Stimulated activated CD8-positive, alpha-beta memory T cell treated with anti-CD3 and anti-CD28 coated beads, Interleukin-4, amount 100 ng/mL, for 48 hours (primary cell): ENCODE measurements at regions not wholly inside any gene's neighbourhood (a gene's known extent, or its start where the extent isn't known, plus 50 kb on each side); places are given as distances from the start of the nearest gene placed in this dataset.
"Not testable (repeated sequence)": the region's sequence is repeated elsewhere in the genome, so short reads cannot be mapped to it uniquely, and the experiment has no call there.

Experiments
- DNase-seq: peaks from one replicate; pipeline ENCODE4 v3.0.0-alpha.2; 2020

DNA sequence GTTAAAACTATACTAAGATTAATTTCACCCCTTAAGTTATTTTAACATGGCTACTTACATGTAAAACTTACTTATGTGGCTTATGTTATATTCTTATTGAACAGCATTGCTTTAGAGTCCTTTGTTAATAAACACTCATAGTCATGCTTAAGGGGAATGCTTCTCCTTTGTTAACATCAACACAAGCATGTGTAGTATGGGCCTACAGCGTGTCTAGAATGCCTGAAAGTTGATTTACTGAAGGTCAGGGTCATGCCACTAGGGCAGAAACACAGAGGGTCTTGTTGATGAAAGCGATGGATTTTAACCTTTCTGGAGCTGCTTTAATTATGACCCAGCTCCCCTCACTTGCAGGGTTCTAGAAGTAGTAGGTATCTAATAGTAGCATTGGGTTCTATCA, 159.8 kb upstream of the DLX2 start:
- no peak for DNase-seq

DNA sequence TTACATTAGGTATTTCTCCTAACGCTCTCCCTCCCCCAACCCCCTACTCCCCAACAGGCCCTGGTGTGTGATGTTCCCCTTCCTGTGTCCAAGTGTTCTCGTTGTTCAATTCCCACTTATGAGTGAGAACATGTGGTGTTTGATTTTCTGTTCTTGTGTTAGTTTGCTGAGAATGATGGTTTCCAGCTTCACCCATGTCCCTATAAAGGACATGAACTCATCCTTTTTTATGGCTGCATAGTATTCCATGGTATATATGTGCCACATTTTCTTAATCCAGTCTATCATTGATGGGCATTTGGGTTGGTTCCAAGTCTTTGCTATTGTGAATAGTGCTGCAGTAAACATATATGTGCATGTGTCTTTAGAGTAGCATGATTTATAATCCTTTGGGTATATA, 162.1 kb upstream of the DLX2 start:
- not testable (repeated sequence) for DNase-seq

DNA sequence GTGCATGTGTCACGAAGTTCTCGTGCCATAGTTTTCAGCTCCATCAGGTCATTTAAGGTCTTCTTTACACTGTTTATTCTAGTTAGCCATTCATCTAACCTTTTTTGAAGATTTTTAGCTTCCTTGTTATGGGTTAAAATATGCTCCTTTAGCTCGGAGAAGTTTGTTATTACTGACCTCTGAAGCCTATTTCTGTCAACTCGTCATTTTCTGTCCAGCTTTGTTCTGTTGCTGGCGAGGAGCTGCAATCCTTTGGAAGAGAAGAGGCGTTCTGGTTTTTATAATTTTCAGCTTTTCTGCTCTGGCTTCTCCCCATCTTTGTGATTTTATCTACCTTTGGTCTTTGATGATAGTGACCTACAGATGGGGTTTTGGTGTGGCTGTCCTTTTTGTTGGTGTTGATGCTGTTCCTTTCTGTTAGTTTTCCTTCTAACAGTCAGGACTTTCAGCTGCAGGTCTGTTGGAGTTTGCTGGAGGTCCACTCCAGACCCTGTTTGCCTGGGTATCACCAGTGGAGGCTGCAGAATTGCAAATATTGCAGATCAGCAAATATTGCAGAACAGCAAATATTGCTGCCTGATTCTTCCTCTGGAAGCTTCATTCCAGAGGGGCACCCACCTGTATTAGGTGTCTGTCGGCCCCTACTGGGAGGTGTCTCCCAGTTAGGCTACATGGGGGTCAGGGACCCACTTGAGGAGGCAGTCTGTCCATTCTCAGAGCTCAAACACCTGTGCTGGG, 157.7 kb upstream of the ITGA6 start:
- not testable (repeated sequence) for DNase-seq

DNA sequence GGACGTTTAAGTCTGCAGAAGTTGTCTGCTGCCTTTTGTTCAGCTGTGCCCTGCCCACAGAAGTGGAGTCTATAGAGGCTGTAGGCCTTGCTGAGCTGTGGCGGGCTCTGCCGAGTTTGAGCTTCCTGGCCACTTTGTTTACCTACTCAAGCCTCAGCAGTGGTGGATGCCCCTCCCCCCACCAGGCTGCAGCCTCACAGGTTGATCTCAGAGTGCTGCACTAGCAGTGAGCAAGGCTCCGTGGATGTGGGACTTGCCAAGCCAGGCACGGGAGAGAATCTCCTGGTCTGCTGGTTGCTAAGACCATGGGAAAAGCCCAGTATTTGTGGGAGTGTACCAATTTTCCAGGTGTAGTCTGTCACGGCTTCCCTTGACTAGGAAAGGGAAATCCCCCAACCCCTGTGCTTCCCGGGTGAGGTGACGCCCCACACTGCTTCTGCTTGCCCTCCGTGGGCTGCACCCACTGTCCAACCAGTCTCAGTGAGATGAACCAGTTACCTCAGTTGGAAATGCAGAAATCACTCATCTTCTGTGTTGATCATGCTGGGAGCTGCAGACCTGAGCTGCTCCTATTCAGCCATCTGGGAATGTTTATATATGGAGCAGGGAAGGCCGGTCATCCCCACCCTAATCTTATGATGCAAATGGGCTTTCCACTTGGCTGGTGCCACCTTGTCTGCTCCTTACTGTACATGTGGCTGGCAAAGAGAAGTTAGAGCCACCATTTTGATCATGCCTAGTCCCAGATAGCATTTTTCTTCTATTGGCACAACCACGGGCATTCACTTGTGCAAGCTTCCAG, 156.9 kb upstream of the ITGA6 start:
- no peak for DNase-seq

DNA sequence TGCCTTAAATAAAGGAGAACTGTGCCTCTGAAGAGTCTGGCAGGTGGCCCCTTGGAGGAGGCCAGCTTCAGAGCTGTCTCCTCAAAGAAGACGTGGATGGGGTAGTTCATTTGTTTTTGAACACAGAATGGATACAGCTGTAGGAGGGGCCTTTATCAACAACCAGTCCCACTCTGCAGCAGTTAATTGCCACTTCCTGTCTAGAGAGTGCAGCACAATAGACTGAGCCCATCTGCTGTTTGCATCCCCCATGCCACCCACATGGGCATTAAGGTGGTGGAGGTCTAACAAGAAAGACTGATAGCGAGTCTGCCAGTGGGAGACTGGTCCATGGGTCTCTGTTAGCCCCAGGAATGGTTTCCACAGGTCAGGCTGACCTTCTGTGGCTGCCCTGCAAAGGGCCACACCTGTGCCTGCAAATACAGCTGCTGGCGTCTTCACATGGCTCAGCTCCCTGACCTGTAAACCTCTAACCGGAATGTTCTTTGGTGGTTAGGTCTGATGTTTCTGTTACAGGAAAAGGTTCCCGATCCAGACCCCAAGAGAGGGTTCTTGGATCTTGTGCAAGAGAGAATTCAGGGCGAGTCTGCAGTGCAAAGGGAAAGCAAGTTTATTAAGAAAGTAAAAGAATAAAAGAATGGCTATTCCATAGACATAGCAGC, 153.3 kb upstream of the ITGA6 start:
- DNase-seq, result no peak

DNA sequence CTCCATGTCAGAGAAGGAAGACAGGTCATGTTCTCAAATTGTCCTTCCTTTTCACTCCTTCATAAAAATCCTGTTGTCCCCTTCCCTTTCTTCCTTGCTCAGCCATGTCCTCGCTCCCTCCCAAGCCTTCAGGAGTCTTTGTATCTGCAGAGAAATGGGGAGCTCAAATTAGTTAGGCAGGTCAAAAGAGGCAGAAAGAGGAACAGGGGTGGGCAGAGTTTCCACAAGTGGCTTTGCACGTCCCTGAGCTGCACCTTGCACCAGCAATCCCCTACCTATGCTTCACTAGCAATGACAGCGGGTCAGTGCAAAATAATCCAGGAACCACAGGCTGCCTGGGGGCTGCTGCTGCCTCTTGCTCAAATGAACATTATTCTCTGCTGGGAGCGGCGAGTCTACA, 152.1 kb upstream of the ITGA6 start:
- no peak for DNase-seq

DNA sequence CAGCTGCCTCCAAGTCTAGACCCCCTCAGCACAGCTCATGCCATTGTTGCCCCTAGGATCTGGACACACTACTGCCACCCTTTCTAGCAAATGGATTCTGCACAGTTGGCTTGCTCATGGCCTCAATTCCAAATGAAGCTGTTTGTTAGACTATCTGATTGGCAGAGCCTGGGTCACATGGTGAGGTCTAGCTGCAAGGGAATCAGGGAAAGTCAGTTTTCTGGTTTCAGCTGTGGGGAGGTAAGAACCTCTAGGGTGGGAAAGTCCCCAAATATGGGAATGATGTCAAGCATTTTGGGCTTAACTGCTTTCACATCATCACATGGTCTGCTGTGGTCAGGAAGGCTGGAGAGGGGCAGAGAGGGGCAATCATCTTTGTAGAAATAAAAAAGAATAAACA, 150.4 kb upstream of the ITGA6 start:
- DNase-seq, result no peak

DNA sequence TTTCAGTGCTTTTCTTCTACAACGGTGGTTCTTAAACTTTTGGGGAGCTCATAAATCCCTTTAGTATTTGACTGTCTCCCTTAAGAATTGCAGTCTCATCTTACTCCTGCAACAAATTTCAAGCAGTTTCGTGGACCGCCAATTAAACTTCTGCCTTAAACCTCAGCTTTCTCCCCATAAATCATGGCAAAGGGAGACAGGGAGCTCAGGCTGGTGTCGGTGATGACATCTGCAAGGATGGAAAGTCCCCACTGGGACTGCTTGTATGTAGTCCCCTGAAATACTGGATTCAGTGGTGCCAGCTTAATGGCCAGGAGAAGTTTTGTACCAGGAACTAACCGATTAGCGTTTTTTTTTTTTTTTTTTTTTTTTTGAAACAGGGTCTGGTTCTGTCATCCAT, 148.7 kb upstream of the ITGA6 start:
- DNase-seq, result no peak

DNA sequence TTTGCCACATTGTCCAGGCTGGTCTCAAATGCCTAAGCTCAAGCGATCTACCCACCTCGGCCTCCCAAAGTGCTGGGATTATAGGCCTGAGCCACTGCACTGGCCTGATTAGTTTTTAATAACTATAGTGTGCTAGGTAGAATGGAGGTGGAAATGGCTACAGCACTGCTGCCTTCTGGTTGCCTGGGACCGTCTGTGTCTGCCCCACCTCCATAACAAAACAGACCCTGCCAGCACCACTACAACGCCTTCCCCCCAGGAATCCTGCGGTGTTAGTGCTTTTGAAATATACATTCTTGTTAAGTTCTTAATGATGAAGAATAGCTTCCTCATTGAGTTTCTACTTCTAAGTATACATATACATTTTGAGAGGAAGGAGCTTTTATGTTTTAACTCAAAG, 148.2 kb upstream of the ITGA6 start:
- DNase-seq, result no peak

DNA sequence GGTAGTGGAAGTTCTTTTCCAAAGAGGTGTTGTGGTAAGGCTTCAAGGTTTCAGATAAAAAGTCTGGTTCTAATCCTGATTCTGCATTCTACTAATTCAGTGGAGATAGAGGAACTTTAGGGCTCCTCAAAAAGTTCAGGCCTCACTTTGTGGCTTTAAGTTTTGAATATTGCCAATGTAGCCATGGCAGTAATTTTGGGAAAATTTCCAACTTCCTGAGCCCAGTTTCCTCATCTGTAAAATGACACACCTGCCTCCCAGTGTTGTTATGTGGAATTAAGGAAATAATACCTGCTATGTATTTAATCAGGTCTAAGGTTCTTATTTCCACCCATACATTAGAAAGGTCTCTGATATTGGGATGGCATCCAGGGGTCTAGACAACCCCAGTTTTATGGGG, 147.6 kb upstream of the ITGA6 start:
- DNase-seq, result no peak

DNA sequence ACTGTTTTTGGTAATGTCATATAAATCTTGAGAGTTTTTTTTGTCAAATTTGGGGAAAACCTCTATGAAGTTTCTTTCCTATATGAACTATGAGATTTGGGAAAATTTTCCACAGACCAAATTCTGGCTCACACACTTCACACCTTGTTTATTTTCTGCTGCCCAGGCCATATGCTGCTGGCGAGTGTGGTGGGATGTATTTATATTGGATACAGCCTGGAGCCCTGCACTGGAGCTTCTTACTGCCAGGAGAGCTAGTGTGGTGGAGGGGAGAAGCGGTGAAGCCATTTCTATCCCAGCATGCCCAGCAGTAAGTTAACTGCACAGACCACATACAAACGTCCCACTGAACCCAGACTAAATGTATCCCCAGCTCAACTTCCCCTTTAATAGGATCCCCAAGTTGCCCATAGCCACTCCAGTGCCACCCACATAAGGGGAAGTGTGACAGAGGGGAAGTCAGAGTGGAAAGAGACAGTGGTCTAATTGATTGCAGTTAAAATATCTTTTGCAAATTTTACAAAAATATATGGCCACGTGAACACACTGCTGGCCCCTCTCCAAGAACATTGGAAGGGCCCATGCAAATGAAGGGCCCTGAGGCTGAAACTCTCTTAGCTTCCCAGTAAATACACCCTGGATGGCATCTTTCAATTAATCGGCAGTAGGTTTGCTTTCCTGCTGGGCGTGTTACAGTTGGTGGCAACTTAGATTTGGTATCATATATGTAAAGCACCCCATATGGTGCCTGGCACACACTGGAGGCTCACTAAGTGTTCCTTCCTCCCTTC, 146.6 kb upstream of the ITGA6 start:
- no peak for DNase-seq

DNA sequence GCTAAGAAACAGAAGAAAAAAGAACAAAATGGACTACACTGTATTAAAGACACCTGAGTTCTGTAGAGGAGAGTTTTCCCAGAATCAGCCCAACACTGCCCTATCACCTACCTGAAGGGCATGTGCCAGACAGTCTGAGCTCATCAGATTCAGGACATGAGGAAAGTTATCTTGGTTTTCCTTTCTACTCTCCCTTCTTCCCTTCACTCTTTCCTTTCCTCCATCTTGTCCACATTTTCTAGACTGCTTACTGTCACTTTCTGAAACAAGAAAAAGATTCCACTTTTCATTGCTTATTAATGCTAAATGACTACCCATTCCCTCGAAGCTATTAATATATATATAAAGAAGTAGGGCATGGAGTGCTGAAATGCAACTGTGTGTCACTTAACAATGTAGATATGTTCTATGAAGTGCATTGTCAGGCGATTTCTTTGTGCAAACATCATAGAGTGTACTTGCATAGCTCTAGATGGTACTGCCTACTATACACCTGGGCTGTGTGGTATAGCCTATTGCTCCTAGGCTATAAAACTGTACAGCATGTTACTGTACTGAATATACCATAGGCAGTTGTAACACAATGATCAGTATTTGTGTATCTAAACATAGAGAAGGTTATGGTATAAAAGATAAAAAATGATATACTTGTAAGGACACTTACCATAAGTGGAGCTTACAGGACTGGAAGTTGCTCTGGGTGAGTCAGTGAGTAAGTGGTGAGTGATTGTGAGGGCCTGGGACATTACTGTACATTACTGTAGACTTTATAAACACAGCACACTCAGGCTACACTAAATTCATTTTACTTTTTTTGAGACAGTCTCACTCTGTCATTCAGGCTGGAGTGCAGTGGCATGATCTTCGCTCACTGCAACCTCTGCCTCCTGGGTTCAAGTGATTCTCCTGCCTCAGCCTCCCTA, 145.5 kb upstream of the ITGA6 start:
- no peak for DNase-seq

DNA sequence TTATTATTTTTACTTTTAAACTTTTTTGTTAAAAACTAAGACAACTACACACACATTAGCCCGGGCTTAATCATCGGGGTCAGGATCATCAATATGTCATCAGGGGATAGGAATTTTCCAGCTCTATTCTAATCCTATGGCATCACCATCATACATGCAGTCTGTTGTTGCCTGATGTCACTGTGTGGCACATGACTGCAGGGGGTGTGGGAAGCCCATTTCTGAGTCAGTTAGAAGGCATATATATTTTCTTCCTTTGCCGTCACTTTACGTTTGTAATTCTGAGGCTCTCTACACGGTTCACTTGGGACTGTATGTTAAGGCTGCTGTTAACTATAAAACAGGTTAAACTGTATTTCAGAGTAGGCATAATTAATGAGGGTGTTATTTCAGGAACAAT, 144.4 kb upstream of the ITGA6 start:
- DNase-seq, result no peak

DNA sequence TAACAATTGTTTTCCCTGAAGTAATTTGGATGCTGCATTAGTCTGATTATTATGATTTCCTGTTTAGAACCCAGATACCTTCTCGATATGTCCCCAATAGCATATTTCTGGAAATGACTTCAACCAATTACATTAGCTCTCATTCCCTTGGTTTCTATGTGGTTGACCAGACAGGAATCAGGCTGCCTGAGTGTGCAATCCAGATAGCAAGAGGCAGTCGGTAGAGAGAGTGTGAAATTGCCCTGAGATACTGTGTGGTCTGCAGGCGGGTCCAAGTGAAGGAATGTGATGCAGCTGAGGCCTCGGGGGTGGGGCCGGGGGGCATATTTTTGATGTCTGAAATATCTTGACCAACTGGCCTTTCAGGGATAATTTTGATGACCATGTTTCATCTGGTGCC, 143.9 kb upstream of the ITGA6 start:
- DNase-seq, result no peak

DNA sequence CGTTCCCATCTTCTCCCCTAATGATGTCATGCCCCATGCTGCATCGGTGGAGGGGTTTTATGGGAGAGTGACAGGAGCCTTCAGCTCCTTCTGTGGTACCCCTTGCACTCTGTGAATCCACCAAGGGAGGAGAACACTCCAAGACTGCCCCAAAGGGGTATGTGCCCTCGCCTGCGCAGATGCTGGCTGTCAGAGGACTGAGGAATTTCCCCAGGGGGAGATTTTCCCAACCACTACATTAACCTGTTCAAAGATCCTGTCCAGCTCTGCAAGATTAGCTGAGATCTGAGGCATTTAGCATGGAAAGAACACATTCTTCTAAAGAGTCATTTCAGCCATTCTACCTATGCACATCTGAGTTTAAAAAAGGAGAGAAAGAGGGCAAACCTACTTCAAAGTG, 143.2 kb upstream of the ITGA6 start:
- no peak for DNase-seq

DNA sequence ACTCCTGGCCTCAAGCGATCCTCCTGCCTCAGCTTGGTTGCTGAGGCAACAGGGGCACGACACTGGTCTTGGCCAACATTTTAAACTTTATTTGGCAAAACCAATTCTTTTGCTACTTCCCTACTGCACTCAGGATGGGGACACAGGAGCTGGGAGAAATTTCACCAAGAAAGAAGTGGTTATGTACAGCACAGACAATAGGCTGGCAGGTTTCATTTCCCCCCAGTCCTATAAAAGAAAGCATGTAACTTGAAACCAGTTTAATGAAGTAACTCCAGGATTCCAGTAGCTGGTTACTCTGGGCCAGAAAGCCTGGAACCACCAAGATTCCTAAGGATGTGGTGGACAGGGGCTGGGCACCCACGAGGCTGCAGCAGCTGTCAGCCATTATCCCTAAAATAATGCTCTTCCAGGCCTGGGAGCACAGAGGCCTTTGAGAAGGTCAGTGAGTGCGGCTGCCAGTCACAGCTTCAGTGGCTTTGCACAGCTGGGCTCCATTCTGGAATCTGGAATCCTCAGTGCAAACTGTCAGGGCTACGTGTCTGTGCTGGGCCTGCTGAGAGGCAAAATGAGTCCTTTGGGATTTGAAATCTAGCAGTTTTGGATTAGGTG, 142.3 kb upstream of the ITGA6 start:
- no peak for DNase-seq

DNA sequence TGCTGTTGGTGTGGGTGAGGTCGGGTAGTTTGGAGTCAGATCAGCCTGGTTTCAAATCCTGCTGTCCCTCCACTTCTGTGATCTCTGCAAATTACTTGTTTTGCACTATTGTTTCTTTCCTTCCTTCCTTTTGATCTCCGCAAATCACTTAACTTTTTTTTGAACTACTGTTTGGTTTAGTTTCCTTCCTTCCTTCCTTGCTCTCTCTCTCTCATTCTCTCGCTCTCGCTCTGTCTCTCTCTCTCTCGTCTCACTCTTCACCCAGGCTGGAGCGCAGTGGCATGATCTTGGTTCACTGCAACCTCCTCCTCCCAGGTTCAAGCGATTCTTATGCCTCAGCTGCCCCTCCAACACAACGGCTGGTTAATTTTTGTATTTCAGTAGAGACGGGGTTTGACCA, 141.6 kb upstream of the ITGA6 start:
- DNase-seq, result no peak

DNA sequence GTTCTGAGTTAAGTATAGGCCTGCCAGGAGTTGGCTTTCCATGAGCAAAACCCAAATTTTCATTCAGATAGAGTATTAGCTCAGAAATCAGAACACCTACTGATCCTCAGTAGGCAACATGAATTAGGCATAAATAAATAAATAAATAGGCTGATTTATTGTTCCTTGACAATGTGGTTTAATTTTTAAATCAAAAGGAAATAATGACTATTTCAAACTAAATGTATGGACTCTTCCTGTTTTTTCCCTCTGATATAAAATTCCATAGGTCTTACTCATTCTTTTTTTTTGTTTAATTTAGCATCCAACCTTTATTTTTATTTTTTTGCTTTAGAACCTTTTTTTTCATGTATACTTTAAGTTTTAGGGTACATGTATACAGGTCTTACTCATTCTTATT, 140.2 kb upstream of the ITGA6 start:
- DNase-seq, result no peak

DNA sequence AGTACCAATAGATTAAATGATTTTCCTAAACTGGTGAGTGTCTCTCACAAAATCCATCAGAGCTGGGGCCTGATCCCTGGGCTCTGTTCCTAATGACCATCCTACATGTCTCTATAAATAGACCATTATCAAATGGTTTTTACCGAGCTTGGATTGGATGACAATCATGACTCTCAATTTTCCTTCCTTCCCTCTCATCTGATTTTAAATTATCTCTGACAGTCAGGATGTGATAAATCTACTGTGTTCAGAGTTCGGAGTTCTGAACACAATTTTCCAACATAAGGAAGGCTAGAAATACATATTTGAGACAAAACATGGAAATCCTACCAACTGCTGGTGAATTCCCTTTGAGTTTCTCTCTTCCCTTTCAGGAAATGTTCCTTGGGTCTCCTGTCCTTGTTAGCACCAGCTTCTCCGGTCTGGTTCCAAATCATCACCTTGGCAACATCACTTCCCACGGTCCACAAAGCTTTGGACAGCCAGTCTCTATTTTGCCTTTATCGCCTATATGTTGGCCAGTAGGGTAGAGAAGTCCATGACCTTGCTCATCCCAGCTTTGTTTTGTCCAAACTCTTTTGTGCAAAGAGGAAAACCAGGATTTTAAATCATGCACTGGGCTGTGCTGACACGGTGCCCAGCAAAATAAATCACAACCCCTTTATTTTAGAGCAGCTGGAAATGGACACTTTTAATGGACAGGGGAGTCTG, 139.6 kb upstream of the ITGA6 start:
- no peak for DNase-seq

DNA sequence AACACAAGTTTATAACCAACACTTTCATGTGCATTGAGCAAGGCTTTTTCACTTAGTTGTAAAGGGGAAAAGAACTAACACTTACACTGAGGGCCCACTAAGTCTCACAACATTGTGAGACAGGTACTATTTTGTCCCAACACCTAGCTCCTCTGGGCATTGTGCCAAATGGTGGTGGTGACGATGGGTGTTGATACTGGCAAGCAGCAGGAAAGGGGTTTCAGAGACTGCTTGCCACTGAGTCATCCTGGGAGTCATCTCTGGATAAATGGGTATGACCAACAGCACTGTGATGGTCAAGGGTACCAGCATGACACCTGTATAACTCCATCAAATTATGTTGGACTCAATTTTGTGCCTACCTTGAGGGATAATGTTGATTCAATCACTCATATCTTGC, 138.8 kb upstream of the ITGA6 start:
- peak; percentile 48 for DNase-seq

DNA sequence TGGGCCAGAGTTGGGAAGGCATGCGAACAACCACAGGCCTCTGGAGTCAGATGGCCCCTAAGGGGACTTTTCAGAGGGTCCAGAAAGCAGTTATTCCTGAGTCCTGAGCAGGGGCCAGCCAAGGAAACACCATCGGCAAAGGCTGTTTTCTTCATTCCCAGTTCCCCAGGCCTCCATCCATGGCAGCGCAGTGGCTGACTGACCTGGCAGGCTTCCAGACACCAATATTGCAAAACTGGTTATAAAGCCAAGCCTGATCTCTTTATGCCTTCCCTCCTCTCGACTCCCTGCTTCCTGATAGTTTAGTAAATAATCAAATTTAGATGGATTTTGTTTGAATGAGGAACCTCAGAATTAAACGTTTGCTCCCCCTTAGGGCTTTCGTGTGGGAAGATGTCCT, 133.4 kb upstream of the ITGA6 start:
- DNase-seq, result no peak
